ENCODE measurements at regions not wholly inside any gene's neighbourhood (a gene's known extent, or its start where the extent isn't known, plus 50 kb on each side); places are given as distances from the start of the nearest gene placed in this dataset.

GRCh38 chr16:5854027-5854426, 756.4 kb upstream of the EEF2KMT start:
- CTCF ChIA-PET = no interaction called here
- BruUV-seq (replicated peaks) = no TSS peak
- no peak for DNase-seq
- no peaks in the 10 kb centered on the region for H3K9me3 Mint-ChIP-seq (ENCODE audit: low read depth, unreplicated experiment)
- peaks cover 24% of the 10 kb centered on the region for H3K4me1 Mint-ChIP-seq (ENCODE audit: low read depth, unreplicated experiment)
- no peaks in the 10 kb centered on the region for H3K36me3 Mint-ChIP-seq (ENCODE audit: insufficient read depth, unreplicated experiment)
- no peaks in the 10 kb centered on the region for H3K27me3 Mint-ChIP-seq (ENCODE audit: unreplicated experiment)
- TF ChIP-seq, protein P1, sequence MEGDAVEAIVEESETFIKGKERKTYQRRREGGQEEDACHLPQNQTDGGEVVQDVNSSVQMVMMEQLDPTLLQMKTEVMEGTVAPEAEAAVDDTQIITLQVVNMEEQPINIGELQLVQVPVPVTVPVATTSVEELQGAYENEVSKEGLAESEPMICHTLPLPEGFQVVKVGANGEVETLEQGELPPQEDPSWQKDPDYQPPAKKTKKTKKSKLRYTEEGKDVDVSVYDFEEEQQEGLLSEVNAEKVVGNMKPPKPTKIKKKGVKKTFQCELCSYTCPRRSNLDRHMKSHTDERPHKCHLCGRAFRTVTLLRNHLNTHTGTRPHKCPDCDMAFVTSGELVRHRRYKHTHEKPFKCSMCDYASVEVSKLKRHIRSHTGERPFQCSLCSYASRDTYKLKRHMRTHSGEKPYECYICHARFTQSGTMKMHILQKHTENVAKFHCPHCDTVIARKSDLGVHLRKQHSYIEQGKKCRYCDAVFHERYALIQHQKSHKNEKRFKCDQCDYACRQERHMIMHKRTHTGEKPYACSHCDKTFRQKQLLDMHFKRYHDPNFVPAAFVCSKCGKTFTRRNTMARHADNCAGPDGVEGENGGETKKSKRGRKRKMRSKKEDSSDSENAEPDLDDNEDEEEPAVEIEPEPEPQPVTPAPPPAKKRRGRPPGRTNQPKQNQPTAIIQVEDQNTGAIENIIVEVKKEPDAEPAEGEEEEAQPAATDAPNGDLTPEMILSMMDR (IDR thresholded peaks at IDR 0.05; ENCODE audit: unreplicated experiment) = no peak
- no peak overlapping the region for H3K27ac Mint-ChIP-seq (ENCODE audit: unreplicated experiment)
- no peak overlapping the region for H3K4me3 Mint-ChIP-seq (ENCODE audit: low read depth, unreplicated experiment)
- intact Hi-C loops (cut with micrococcal nuclease; ENCODE audit: unreplicated experiment) = loop anchor here (10.0 kb wide), 1 partner anchor 151 kb away; no protein-coding TSS in a partner anchor

- Mint-ChIP-seq H3K4me3 (ENCODE audit: low read depth, unreplicated experiment) (no peak overlapping the region), H3K4me1 (ENCODE audit: low read depth, unreplicated experiment) (peaks cover 24% of the 10 kb centered on the region), H3K36me3 (ENCODE audit: insufficient read depth, unreplicated experiment) (no peaks in the 10 kb centered on the region), H3K9me3 (ENCODE audit: low read depth, unreplicated experiment) (no peaks in the 10 kb centered on the region), H3K27me3 (ENCODE audit: unreplicated experiment) (no peaks in the 10 kb centered on the region), H3K27ac (ENCODE audit: unreplicated experiment) (peak overlapping the region; percentile 19)
- TF ChIP-seq, protein P1 (IDR thresholded peaks at IDR 0.05; ENCODE audit: unreplicated experiment) = no peak
- peak; percentile 3 for DNase-seq
- intact Hi-C loops (cut with micrococcal nuclease; ENCODE audit: unreplicated experiment) = loop anchor here (10.0 kb wide), 1 partner anchor 153 kb away; no protein-coding TSS in a partner anchor
- BruUV-seq (replicated peaks) = no TSS peak
- CTCF ChIA-PET = no interaction called here
Observed at GRCh38 chr16:5852151-5852550, 754.6 kb upstream of the EEF2KMT start.

- TF ChIP-seq, protein P1 (IDR thresholded peaks at IDR 0.05; ENCODE audit: unreplicated experiment) = no peak
- intact Hi-C loops (cut with micrococcal nuclease; ENCODE audit: unreplicated experiment) = loop anchor here (2.0 to 10.0 kb wide), 2 partner anchors 61 to 153 kb away; no protein-coding TSS in a partner anchor
- H3K36me3 Mint-ChIP-seq (ENCODE audit: insufficient read depth, unreplicated experiment) = no peaks in the 10 kb centered on the region
- no peak overlapping the region for H3K4me3 Mint-ChIP-seq (ENCODE audit: low read depth, unreplicated experiment)
- peaks cover 24% of the 10 kb centered on the region for H3K4me1 Mint-ChIP-seq (ENCODE audit: low read depth, unreplicated experiment)
- DNase-seq = peak; percentile 44
- no peaks in the 10 kb centered on the region for H3K9me3 Mint-ChIP-seq (ENCODE audit: low read depth, unreplicated experiment)
- CTCF ChIA-PET = no interaction called here
- peak overlapping the region; percentile 19 for H3K27ac Mint-ChIP-seq (ENCODE audit: unreplicated experiment)
- no TSS peak for BruUV-seq (replicated peaks)
- H3K27me3 Mint-ChIP-seq (ENCODE audit: unreplicated experiment) = no peaks in the 10 kb centered on the region
Observed at GRCh38 chr16:5851393-5851982, 753.9 kb upstream of the EEF2KMT start.

DNA sequence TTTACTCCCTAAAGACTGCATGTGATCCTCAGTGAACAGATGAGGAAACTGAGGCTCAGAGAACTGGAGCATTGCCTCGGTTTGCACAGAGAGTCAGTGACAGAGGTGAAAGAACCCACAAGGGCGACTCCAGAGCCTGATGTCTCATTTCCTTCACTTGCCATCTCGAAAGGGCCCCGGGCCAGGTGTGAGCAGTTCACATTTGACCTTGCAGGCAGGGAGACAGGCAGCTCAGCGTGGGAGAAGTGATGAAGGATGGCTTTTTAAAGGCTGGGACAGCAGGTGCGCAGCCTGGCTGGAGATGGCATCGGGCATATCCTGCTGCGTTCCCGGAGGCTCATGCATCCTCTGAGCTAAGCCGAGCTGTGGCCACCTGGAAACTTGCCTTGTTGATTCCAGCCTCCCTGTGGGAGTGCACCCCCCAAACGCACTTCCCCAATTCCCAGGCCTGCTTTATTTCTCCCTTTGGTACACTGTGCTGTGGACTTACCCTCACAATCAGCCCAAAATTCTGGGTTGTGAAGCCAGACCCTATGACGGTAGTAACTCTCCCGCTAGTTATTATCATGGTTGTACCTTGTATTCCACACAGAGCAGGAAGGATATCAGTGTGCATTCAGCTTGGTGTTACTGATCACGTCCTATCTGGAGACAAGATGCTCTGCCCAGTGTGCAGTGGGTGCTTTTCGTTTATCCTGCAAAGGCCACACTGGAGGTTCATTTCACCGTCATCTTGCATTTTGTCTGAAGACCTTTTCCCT, 753.2 kb upstream of the EEF2KMT start:
- TF ChIP-seq, protein P1 (IDR thresholded peaks at IDR 0.05; ENCODE audit: unreplicated experiment) = no peak
- no peak overlapping the region for H3K4me3 Mint-ChIP-seq (ENCODE audit: low read depth, unreplicated experiment)
- BruUV-seq (replicated peaks) = no TSS peak
- H3K27ac Mint-ChIP-seq (ENCODE audit: unreplicated experiment) = no peak overlapping the region
- CTCF ChIA-PET = no interaction called here
- peaks cover 24% of the 10 kb centered on the region for H3K4me1 Mint-ChIP-seq (ENCODE audit: low read depth, unreplicated experiment)
- H3K9me3 Mint-ChIP-seq (ENCODE audit: low read depth, unreplicated experiment) = no peaks in the 10 kb centered on the region
- no peak for DNase-seq
- no peaks in the 10 kb centered on the region for H3K36me3 Mint-ChIP-seq (ENCODE audit: insufficient read depth, unreplicated experiment)
- no peaks in the 10 kb centered on the region for H3K27me3 Mint-ChIP-seq (ENCODE audit: unreplicated experiment)
- intact Hi-C loops (cut with micrococcal nuclease; ENCODE audit: unreplicated experiment) = loop anchor here (2.0 to 10.0 kb wide), 2 partner anchors 60 to 154 kb away; no protein-coding TSS in a partner anchor

Data from Calu3 (cell line).